OCI-LY3 (cell line): ENCODE measurements at regions not wholly inside any gene's neighbourhood (a gene's known extent, or its start where the extent isn't known, plus 50 kb on each side); places are given as distances from the start of the nearest gene placed in this dataset.

Source experiments
- H2AFZ ChIP-seq: fragments of 200-600, 300-600 bp; shearing (Covaris generic); 2 replicates; pipeline ENCODE4 v1.6.0; 2014; ENCODE audit warnings: antibody characterized with exemption, low read depth, low read length
- H3K27ac ChIP-seq: fragments of 200-600, 300-600 bp; sonication (generic); 2 replicates; pipeline ENCODE4 v1.5.1; 2014; ENCODE audit warnings: mild to moderate bottlenecking, low read length, moderate library complexity, mixed read lengths
- H3K27me3 ChIP-seq: fragments of 200-600, 300-600 bp; sonication (generic); 2 replicates; pipeline ENCODE4 v1.6.1; 2014; ENCODE audit warnings: low read depth, low read length, mixed read lengths
- H3K36me3 ChIP-seq: fragments of 200-600, 300-600 bp; sonication (generic); replicated peaks from 2 replicates; pipeline ENCODE3; 2014; ENCODE audit warnings: low read depth, low read length, mixed read lengths
- H3K4me1 ChIP-seq: fragments of 300-600, 200-600 bp; sonication (generic); 2 replicates; pipeline ENCODE4 v1.6.1; 2014; ENCODE audit warnings: low read length, mixed read lengths
- H3K4me2 ChIP-seq: fragments of 200-600, 300-600 bp; sonication (generic); 2 replicates; pipeline ENCODE4 v1.6.1; 2014; ENCODE audit warnings: low read length, mixed read lengths
- H3K4me3 ChIP-seq: fragments of 300-600, 200-600 bp; sonication (generic); 2 replicates; pipeline ENCODE4 v1.5.1; 2014; ENCODE audit warnings: antibody characterized with exemption, mild to moderate bottlenecking, low read length, moderate library complexity
- H3K79me2 ChIP-seq: fragments of 300-600, 200-600 bp; shearing (Covaris generic); 2 replicates; pipeline ENCODE4 v1.6.1; 2014; ENCODE audit warnings: mild to moderate bottlenecking, low read length, mixed read lengths
- H3K9ac ChIP-seq: fragments of 300-600, 200-600 bp; shearing (Covaris generic); 2 replicates; pipeline ENCODE4 v1.6.0; 2014; ENCODE audit warnings: mild to moderate bottlenecking, low read length, moderate library complexity
- H3K9me3 ChIP-seq: fragments of 200-600, 300-600 bp; shearing (Covaris generic); 2 replicates; pipeline ENCODE4 v1.6.1; 2014; ENCODE audit warnings: low read length, mixed read lengths; ENCODE audit not compliant: insufficient read depth
- H4K20me1 ChIP-seq: fragments of 200-600, 300-600 bp; sonication (generic); 2 replicates; pipeline ENCODE4 v1.6.1; 2016; ENCODE audit warnings: low read length, mixed read lengths; ENCODE audit not compliant: insufficient read depth
- CTCF ChIP-seq: fragments of 200-600, 300-600 bp; sonication (generic); IDR thresholded peaks from 2 replicates; pipeline ENCODE4 v1.5.1; 2014; ENCODE audit warnings: antibody characterized with exemption, low read length, low read depth
- EZH2phosphoT487 ChIP-seq: fragments of 200-600 bp; shearing (Covaris generic); IDR thresholded peaks from 2 replicates; pipeline ENCODE4 v1.6.1; 2018; ENCODE audit warnings: antibody characterized with exemption, mixed run types, low read depth

GRCh38 chr4:19514276-19515070 is 737.2 kb upstream of the SLIT2 start:
- no peak overlapping the region for H2AFZ ChIP-seq
- H3K9ac ChIP-seq, result no peak overlapping the region
- H3K27me3 ChIP-seq, result no peaks in the 10 kb centered on the region
- no peaks in the 10 kb centered on the region for H3K79me2 ChIP-seq
- H3K4me2 ChIP-seq, result peak overlapping the region; percentile 33
- peaks cover 25% of the 10 kb centered on the region for H3K4me1 ChIP-seq
- peak overlapping the region; percentile 49 for H3K27ac ChIP-seq
- H3K4me3 ChIP-seq, result no peak overlapping the region
- no peaks in the 10 kb centered on the region for H4K20me1 ChIP-seq
- H3K9me3 ChIP-seq, result no peaks in the 10 kb centered on the region
- no peaks in the 10 kb centered on the region for H3K36me3 ChIP-seq
- TF ChIP-seq EZH2phosphoT487, result no peak
- no peak for TF ChIP-seq CTCF

- Histone ChIP-seq H3K27ac (no peak overlapping the region), H3K9me3 (no peaks in the 10 kb centered on the region), H2AFZ (no peak overlapping the region), H3K9ac (no peak overlapping the region), H3K4me1 (peaks cover 25% of the 10 kb centered on the region), H3K4me3 (no peak overlapping the region), H3K4me2 (no peak overlapping the region), H3K27me3 (no peaks in the 10 kb centered on the region), H3K36me3 (no peaks in the 10 kb centered on the region), H3K79me2 (no peaks in the 10 kb centered on the region), H4K20me1 (no peaks in the 10 kb centered on the region)
- TF ChIP-seq EZH2phosphoT487, result no peak
- TF ChIP-seq CTCF, result no peak
Observed at GRCh38 chr4:19512086-19512485, 739.6 kb upstream of the SLIT2 start.

GRCh38 chr4:19510993-19511392 is 740.7 kb upstream of the SLIT2 start:
- no peaks in the 10 kb centered on the region for H4K20me1 ChIP-seq
- no peak overlapping the region for H3K4me2 ChIP-seq
- H3K9me3 ChIP-seq, result no peaks in the 10 kb centered on the region
- H3K9ac ChIP-seq, result no peak overlapping the region
- H3K27me3 ChIP-seq, result no peaks in the 10 kb centered on the region
- no peaks in the 10 kb centered on the region for H3K36me3 ChIP-seq
- H3K27ac ChIP-seq, result no peak overlapping the region
- H2AFZ ChIP-seq, result no peak overlapping the region
- H3K4me3 ChIP-seq, result no peak overlapping the region
- TF ChIP-seq EZH2phosphoT487 (no peak), CTCF (no peak)
- H3K4me1 ChIP-seq, result peaks cover 25% of the 10 kb centered on the region
- H3K79me2 ChIP-seq, result no peaks in the 10 kb centered on the region

- no peaks in the 10 kb centered on the region for H4K20me1 ChIP-seq
- no peak overlapping the region for H3K4me2 ChIP-seq
- no peak overlapping the region for H3K4me3 ChIP-seq
- no peak overlapping the region for H3K27ac ChIP-seq
- no peak for TF ChIP-seq CTCF
- TF ChIP-seq EZH2phosphoT487, result no peak
- no peaks in the 10 kb centered on the region for H3K9me3 ChIP-seq
- no peak overlapping the region for H3K9ac ChIP-seq
- no peaks in the 10 kb centered on the region for H3K79me2 ChIP-seq
- H3K36me3 ChIP-seq, result no peaks in the 10 kb centered on the region
- H3K27me3 ChIP-seq, result no peaks in the 10 kb centered on the region
- no peak overlapping the region for H2AFZ ChIP-seq
- peaks cover 10% of the 10 kb centered on the region for H3K4me1 ChIP-seq
Observed at GRCh38 chr4:19508442-19508841, 743.3 kb upstream of the SLIT2 start.
